SK-N-SH treated with all-trans-retinoic acid at 6 μM for 48 hours (cell line): ENCODE measurements at regions not wholly inside any gene's neighbourhood (a gene's known extent, or its start where the extent isn't known, plus 50 kb on each side); places are given as distances from the start of the nearest gene placed in this dataset.

Experiments
- ATAC-seq: fragments of 200-7000 bp; cut with Tn5 transposase; 3 replicates; pipeline ENCODE4 v1.9.1; 2020; ENCODE audit warnings: mild to moderate bottlenecking, moderate library complexity
- ARNTL ChIP-seq: fragments of 450-650 bp; formaldehyde crosslinking; IDR thresholded peaks from 2 replicates; pipeline ENCODE4 v1.5.0; 2020; ENCODE audit warnings: low read depth, mild to moderate bottlenecking, moderate library complexity, borderline replicate concordance
- BACH2 ChIP-seq: fragments of 250-450 bp; sonication (Bioruptor Pico); IDR thresholded peaks from 2 replicates; pipeline ENCODE4 v1.9.0; 2021; ENCODE audit warnings: mild to moderate bottlenecking, borderline replicate concordance
- CREB5 ChIP-seq: fragments of 250-450 bp; sonication (Bioruptor Pico); IDR thresholded peaks from 2 replicates; pipeline ENCODE4 v1.5.1; 2020; ENCODE audit warnings: low read depth, mild to moderate bottlenecking, moderate library complexity
- CSDC2 ChIP-seq: fragments of 250-450 bp; sonication (Bioruptor Pico); IDR thresholded peaks from 2 replicates; pipeline ENCODE4 v1.5.0; 2020; ENCODE audit warnings: mild to moderate bottlenecking, moderate library complexity
- ESRRG ChIP-seq: fragments of 250-450 bp; sonication (Bioruptor Pico); IDR thresholded peaks from 2 replicates; pipeline ENCODE4 v1.6.1; 2021; ENCODE audit warnings: mild to moderate bottlenecking
- GLIS3 ChIP-seq: fragments of 250-450 bp; sonication (Bioruptor Pico); IDR thresholded peaks from 2 replicates; pipeline ENCODE4 v1.5.0; 2020; ENCODE audit warnings: mild to moderate bottlenecking, moderate library complexity
- ISL1 ChIP-seq: fragments of 250-450 bp; sonication (Bioruptor Pico); IDR thresholded peaks from 2 replicates; pipeline ENCODE4 v2.1.2; 2022; ENCODE audit warnings: mild to moderate bottlenecking, moderate library complexity
- OSR1 ChIP-seq: fragments of 250-450 bp; sonication (Bioruptor Pico); IDR thresholded peaks from 2 replicates; pipeline ENCODE4 v1.8.0; 2022; ENCODE audit warnings: moderate library complexity, mild to moderate bottlenecking, inconsistent platforms
- POU6F1 ChIP-seq: fragments of 250-450 bp; sonication (Bioruptor Pico); IDR thresholded peaks from 2 replicates; pipeline ENCODE4 v1.8.0; 2021; ENCODE audit warnings: low read depth, mild to moderate bottlenecking, moderate library complexity, borderline replicate concordance
- PPARA ChIP-seq: fragments of 250-450 bp; sonication (Bioruptor Pico); IDR thresholded peaks from 2 replicates; pipeline ENCODE4 v1.5.0; 2020; ENCODE audit warnings: mild to moderate bottlenecking, borderline replicate concordance
- SNAI2 ChIP-seq: fragments of 250-450 bp; sonication (Bioruptor Pico); IDR thresholded peaks from 2 replicates; pipeline ENCODE4 v1.5.0; 2020; ENCODE audit warnings: mild to moderate bottlenecking, moderate library complexity
- TOX ChIP-seq: fragments of 250-450 bp; sonication (Bioruptor Pico); IDR thresholded peaks from 2 replicates; pipeline ENCODE4 v1.8.0; 2021; ENCODE audit warnings: mild to moderate bottlenecking, moderate library complexity, borderline replicate concordance
- TSHZ2 ChIP-seq: fragments of 250-450 bp; sonication (Bioruptor Pico); IDR thresholded peaks from 2 replicates; pipeline ENCODE4 v1.5.0; 2020; ENCODE audit warnings: mild to moderate bottlenecking, moderate library complexity
- ZC3H10 ChIP-seq: fragments of 250-450 bp; sonication (Bioruptor Pico); IDR thresholded peaks from 2 replicates; pipeline ENCODE4 v1.5.1; 2021; ENCODE audit warnings: mild to moderate bottlenecking, moderate library complexity
- TF ChIP-seq, protein P1 (sequence below): fragments of 250-450 bp; sonication (Bioruptor Pico); IDR thresholded peaks from 2 replicates; pipeline ENCODE4 v1.5.1; 2021; ENCODE audit warnings: mild to moderate bottlenecking, moderate library complexity

- no peak for ATAC-seq
- no peak for TF ChIP-seq ESRRG (CRISPR knock-in tag)
- TF ChIP-seq PPARA (CRISPR knock-in tag) = no peak
- TF ChIP-seq, protein P1, sequence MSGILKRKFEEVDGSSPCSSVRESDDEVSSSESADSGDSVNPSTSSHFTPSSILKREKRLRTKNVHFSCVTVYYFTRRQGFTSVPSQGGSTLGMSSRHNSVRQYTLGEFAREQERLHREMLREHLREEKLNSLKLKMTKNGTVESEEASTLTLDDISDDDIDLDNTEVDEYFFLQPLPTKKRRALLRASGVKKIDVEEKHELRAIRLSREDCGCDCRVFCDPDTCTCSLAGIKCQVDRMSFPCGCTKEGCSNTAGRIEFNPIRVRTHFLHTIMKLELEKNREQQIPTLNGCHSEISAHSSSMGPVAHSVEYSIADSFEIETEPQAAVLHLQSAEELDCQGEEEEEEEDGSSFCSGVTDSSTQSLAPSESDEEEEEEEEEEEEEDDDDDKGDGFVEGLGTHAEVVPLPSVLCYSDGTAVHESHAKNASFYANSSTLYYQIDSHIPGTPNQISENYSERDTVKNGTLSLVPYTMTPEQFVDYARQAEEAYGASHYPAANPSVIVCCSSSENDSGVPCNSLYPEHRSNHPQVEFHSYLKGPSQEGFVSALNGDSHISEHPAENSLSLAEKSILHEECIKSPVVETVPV = no peak
- no peak for TF ChIP-seq CREB5 (CRISPR knock-in tag)
- no peak for TF ChIP-seq GLIS3 (CRISPR knock-in tag)
- TF ChIP-seq POU6F1 = no peak
- no peak for TF ChIP-seq BACH2 (CRISPR knock-in tag)
- TF ChIP-seq TSHZ2 (CRISPR knock-in tag) = no peak
- no peak for TF ChIP-seq SNAI2 (CRISPR knock-in tag)
- TF ChIP-seq TOX (CRISPR knock-in tag) = no peak
- TF ChIP-seq CSDC2 (CRISPR knock-in tag) = no peak
- no peak for TF ChIP-seq OSR1 (CRISPR knock-in tag)
- TF ChIP-seq ARNTL (CRISPR knock-in tag) = no peak
- TF ChIP-seq ZC3H10 (CRISPR knock-in tag) = no peak
Measured at GRCh38 chr12:130074661-130075406, 87.4 kb upstream of the FZD10 start.

GRCh38 chr12:130075497-130076076, 86.7 kb upstream of the FZD10 start:
- no peak for ATAC-seq
- no peak for TF ChIP-seq ESRRG (CRISPR knock-in tag)
- no peak for TF ChIP-seq CREB5 (CRISPR knock-in tag)
- TF ChIP-seq TOX (CRISPR knock-in tag) = no peak
- TF ChIP-seq PPARA (CRISPR knock-in tag) = no peak
- TF ChIP-seq OSR1 (CRISPR knock-in tag) = no peak
- TF ChIP-seq ISL1 = no peak

DNA sequence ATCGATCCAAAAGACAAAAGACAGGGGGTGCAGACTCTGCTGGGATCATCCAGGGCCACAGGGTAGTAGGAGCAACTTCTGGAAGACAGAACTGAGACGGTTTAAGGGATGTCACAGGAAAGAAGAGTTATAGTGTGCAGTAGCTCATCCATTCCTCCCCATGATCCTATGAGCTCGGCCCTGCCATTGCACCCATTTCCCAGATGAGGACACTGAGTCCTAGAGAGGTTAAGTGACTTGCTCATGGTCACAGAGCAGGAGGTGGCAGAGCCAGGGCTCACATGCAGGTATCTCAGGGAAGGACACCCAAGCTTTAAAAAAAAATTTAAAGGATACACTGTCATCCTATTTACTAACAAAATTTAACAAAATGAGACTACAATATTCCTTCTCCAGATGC, 86.1 kb upstream of the FZD10 start:
- TF ChIP-seq TSHZ2 (CRISPR knock-in tag) (no peak), ZC3H10 (CRISPR knock-in tag) (no peak)
- no peak for ATAC-seq
